ENCODE measurements at regions not wholly inside any gene's neighbourhood (a gene's known extent, or its start where the extent isn't known, plus 50 kb on each side); places are given as distances from the start of the nearest gene placed in this dataset.

GRCh38 chr12:132437943-132438700, 51.8 kb upstream of the FBRSL1 start:
- TF ChIP-seq CTCF (IDR thresholded peaks at IDR 0.05) (no peak), EZH2 (IDR thresholded peaks at IDR 0.05) (no peak), EZH2phosphoT487 (IDR thresholded peaks at IDR 0.05) (no peak)
